GM21390 (cell line): ENCODE measurements at regions not wholly inside any gene's neighbourhood (a gene's known extent, or its start where the extent isn't known, plus 50 kb on each side); places are given as distances from the start of the nearest gene placed in this dataset.
"Not testable (repeated sequence)": the region's sequence is repeated elsewhere in the genome, so short reads cannot be mapped to it uniquely, and the experiment has no call there.

Source experiments
- ATAC-seq: cut with Tn5 transposase; IDR thresholded peaks from one replicate; pipeline ENCODE4 v1.9.1; 2021; ENCODE audit not compliant: unreplicated experiment

DNA sequence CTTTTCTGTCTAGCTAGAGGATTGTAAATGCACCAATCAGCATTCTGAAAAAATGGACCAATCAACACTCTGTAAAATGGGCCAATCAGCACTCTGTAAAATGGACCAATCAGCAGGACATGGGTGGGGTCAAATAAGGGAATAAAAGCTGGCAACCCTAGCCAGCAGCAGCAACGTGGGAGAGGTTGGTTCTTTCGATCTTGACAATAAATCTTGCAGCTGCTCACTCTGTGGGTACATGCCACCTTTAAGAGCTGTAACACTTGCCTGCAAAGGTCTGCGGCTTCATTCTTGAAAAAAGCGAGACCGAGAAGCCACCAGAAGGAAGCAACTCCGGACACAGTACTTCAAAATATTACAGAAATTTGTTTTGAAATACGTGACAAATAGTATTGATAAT lies 424.6 kb upstream of the CDH9 start:
- no peak for ATAC-seq

DNA sequence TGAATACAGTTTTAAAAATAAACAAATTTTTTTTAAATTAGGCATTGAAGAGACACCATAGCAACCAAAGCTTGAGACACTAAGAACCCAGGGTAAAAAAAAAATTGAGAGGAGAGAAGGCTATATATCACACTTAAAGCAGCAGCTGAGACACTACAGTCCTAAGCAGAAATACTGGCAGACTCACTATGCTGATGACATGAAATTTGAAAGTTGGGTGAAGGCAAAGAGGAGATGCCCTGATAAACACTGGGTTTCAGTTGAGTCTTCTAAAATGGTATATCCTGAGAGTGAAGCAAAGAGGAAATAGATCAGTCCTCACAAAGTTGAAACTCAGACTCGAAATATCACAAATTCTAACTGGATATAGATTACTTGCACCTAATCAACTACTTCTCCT lies 419.9 kb upstream of the CDH9 start:
- no peak for ATAC-seq

DNA sequence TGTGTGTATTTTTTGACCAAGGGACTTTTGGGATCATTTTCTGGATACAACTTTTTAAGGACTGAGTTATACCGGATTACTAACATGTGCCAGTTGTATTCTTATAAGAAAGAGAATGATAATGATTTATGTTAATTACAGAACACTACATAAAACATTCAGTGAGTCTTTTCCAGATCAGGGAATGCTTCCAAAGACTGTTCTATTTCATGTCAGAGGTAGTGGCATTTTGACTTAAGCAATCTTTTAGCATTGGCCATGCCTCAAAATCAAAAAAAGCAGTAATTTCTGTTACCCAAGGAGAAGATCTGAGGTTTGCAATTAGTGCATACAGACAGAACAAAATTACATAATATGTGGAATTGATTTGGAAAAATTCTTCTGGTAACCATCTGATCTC lies 413.0 kb upstream of the CDH9 start:
- no peak for ATAC-seq

DNA sequence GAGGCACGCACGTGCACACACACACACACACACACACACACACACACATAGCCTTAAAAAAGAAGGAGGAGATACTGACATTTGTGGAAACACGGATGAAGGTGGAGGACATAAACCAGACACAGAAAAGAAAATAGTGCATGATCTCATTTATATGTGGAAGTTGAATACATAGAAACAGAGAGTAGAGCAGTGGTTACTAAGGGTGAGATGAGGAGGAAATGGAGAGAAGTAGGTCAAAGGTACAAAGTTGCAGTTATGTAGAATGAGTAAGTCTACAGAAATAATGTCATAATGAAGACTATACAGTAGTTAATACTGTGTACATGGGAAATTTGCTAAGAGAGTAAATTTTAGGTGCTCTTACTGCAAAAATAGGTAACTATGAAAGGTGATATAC lies 412.2 kb upstream of the CDH9 start:
- no peak for ATAC-seq

DNA sequence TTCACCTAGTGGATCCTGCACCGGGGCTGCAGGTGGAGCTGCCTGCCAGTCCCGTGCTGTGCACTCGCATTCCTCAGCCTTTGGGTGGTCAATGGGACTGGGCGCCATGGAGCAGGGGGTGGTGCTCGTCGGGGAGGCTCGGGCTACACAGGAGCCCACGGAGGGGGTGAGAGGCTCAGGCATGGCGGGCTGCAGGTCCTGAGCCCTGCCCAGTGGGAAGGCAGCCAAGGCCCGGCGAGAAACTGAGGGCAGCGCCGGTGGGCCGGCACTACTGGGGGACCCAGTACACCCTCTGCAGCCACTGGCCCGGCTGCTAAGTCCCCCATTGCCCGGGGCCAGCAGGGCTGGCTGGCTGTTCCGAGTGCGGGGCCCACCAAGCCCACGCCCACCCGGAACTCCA lies 401.0 kb upstream of the CDH9 start:
- ATAC-seq, result not testable (repeated sequence)

DNA sequence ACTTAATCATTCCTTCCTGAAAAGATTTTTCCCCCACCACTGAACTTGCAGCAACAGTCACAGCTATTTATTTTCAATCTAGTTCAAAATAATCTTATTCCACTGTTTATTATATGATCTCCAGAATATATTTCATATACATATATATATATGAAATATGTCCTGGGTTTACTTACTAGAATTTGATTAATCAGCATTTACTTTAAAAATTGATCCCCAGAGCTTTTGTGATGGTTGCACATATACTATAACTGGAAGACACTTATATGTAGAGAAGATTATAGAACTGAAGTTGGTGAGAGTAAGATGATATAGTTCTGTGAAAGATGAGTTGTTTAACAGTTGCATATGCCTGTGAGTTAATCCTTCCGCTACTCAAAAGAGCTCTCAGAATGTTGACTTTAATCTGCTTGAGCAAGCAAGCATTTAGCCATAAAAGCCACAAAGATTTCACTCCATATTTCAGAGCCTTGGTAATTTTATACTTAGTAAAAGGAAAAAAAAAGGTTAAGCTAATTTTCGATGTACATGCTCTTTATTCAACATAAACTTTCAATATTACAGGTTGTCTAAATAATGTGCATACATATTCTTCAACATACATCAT lies 399.3 kb upstream of the CDH9 start:
- ATAC-seq, result no peak

DNA sequence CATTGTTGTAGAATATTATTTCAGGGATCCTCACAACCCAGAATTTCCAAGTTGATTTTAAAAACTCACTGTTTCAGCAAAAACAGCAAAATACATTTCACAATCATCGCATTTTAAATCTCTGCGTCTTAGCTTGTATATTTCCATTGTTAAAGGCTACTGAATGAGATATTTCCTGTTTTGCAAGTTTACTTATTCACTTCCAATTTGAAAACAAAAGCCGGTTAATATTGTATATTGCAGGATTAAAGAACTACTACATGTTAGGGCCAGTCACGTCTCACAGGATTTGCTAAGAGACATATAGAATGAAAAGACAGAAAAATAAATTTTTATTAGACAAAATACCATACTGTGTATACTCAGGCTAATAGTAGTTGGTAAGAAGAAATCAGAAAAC lies 395.9 kb upstream of the CDH9 start:
- no peak for ATAC-seq

DNA sequence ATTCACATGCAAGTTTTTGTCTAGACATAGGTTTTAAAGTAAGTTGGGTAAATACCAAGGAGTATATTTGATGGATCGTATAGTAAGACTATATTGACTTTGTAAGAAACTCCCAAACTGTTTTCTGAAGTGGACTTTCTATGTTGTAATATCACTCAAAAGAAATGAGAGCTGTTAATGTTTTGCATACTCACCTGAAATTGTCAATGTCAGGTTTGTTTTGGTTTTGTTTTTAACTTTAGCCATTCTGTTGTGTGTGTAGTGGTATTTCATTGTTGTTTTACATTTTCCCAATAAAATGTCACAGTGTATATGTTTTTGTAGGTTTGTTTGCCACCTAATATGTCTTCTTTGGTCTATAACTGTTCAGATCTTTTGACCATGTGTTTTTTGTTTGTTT lies 375.7 kb upstream of the CDH9 start:
- ATAC-seq, result no peak

DNA sequence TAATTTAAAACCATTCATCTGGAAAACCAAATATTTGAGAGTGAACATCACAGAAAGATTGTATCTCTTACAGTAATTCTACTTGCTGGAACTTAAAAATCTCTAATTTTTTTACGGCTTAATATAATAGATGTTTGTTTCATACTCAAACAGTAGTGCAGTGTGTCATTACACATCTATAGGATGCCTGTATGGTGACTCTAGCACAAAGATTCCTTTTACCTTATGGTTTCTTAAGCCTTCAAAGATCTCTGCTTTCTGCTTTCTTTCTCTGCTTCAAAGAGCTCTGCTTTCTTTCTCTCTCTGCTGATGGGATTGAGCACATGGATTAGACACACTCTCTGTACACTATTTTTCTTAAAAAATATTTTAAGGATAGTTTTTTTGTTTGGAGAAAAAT lies 374.0 kb upstream of the CDH9 start:
- no peak for ATAC-seq

DNA sequence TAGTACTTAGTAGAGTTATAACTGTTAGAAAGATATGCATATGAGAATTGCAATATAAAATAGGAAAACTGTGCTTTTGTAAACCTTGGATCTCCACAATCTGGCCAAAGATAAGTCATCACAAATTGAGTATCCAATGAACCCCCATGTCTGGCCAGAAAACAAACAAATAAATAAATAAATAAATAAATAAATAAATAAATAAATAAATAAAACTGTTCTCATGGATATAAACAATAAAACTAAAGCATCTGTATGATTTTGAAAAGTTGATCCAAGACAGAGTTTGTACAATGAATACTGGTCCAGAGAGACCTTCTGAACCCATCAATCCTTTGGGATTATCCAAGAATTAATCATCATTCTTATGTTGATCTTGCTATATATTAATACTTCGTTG lies 367.6 kb upstream of the CDH9 start:
- ATAC-seq, result no peak

DNA sequence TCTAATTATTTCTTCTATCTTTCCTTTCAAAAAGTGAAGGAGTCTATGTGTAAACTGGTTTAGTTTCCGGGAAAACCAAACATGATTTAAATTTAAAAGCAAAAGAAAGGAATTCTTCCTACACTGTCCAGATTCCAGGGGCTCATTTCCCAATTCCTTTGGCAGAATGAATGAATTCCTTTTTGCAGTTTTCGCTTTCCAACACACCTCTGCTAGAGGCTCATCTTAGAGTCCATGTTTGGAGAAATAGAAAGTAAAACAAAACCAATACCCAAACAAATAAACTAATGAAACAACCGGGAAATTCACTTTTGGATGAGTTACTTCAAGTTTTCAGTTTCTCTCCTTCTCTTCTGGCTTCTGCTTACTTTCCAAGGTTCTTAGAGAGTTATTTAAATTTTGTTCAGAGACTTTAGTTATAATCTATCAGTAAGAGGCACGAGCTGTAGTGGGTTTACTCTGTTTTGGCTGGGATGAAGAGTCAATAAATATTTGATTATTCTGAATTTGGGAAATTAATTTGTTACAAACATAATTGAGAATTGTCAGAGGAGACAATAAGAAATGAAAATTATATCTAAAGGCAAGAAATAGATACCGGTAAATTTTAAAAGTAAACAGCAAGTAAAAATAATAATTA lies 365.0 kb upstream of the CDH9 start:
- ATAC-seq, result no peak

DNA sequence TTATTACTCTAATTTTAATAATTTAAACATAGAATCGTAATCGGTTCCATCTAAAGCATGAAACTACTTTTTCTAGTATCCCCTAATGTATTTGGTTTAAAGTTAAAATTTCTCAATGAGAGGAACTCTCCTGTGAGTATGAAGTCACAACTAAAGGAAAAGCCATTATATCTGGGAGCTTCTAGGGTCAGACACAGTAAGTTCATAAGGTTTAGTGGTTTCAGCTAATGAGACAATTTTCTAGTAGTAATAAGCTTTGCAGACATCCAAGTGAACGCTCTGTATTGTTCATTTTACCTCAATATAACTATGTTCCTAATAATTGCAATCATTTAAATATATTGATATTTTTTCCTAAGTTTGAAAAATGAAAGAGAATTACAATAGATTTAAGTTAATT lies 364.4 kb upstream of the CDH9 start:
- no peak for ATAC-seq

DNA sequence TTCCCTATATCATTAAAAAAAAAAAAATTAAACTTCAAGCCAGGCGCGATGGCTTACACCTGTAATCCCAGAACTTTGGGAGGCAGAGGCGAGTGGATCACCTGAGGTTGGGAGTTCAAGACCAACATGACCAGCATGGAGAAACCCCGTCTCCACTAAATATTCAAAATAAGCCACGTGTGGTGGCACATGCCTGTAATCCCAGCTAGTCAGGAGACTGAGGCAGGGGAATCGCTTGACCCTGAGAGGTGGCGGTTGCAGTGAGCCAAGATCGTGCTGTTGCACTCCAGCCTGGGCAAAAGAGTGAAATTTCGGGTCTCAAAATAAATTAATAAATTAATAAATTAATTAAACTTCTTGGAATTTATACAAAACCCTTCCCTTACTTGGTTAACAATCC lies 358.6 kb upstream of the CDH9 start:
- ATAC-seq, result no peak

DNA sequence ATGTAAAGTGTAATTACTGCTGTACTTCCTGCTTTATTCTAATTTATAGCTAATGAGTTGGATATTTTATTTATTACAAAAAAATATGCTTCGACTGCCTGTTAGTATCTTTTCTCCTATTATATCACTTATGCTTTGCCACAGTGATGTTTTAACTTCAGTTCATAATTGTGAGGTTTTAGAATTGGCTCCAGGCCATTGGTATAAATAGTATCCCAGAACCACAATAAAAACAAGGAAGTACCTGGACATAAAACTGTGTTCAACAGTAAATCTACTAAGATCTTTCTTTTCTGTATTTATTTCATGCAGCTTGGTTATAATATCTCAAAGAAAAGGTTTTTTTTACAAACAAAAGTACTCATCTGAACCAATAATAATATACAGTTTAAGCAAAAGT lies 354.3 kb upstream of the CDH9 start:
- ATAC-seq, result no peak

DNA sequence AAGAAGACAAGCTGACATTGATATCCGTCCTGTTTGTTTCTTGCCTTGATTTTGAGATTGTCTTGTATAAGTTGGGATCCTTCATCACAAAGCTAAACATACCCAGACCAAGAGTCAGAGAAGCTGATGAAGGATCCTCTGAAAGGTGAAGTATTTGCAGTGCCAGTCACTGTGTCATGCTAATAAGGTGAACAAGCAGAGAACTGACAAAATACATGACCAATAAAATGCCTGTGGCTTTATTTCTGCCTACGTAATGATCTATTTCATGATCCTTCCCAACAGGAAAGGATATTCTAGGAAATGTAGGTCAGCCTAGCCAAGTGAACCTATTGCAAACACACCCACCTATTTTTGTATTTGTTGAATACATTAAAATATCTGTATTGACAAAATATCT lies 351.3 kb upstream of the CDH9 start:
- ATAC-seq, result no peak

DNA sequence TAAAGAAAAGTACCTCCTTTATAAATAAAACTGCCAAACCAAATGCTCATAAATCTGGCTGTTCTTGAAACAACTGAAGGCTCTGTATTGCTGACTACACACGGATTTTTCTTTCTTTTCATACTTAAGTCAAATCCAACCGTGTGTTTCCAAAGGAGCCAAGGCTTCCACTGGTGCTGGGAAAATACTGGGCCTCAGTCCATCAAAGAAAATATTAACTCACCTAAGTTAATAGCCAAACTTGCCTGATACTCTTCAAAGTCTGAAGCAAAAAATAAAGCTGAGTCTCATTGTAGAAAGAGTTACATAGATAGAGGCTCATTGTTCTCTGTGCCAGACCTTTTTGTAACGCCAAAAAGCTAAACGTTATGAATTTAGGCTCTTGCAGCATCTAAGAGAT lies 350.4 kb upstream of the CDH9 start:
- ATAC-seq, result no peak

DNA sequence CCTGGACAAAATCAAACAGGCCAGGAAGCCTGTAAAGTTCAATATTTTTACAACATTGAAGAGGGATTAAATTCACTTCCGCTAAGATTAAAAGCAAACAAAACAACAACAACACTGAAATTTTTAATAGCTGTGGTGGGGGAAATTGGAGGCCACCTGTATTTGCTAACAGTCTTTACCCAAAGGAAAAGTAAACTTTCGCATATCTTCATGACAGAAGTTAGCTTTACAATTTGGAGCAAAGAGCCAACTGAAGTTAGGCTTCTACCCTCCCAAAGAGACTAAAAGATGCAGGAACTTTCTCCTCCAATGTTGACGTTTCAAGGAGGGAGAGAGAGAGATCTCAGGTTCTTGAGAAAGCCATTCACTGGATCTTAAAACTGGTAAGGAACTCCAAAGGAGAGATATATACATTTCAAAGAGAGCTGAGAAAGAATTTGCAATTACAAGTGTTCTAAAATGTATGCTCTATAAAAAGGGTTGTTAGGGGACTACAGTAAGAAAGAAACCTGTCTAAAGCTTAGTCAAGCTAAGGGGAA lies 349.2 kb upstream of the CDH9 start:
- ATAC-seq, result no peak

DNA sequence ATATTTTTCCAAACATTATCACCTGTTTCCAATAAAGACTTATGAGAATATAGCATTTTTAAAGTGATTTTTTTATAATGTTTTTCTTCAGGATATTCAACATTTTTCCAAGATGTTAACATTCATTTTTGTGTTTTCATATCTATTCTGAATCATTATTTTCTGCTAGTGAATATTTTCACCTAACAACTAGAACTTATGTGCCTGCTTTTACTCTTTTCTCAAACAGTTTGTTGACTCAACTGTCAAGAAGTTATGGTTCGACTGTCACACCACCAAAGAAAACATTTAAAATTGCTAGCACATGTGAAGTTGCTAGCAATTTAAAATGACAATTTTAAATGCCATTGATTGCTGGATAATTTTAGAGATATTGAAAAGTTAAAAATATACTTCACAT lies 343.3 kb upstream of the CDH9 start:
- ATAC-seq, result no peak

DNA sequence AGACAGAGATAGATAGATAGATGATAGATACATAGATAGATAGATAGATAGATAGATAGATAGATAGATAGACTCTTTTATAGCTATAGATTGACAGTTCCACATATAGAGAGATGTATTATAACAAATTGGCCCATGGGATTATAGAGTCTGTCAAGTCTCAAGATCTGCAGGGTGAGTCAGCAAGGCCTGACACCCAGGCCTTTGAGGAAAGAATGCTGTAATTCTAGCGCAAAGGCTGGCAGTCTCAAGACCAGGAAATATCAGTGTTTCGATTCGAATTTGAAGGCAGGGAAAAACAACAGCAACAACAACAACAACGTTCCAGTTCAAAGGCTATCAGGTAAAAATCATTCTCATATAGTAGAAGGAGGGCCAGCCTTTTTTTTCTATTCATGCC lies 339.2 kb upstream of the CDH9 start:
- no peak for ATAC-seq

DNA sequence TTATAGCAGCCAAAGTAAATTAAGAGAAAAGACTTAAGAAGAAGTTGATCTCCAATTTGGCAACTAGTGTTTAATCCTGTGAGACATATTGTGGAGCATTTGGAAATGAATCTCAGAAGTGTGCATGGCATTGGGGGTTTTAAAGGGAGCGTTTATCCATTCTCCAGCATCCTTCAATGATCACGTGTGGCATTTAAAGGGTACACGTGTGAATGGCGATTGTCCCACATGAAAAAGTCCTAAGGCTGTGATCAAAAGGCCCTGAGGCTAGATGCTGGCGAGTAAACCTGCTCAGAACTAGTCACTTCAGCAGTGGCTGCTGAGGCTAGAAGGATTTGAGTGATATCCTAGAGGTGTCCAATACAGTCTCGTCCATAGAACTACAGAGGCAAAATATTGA lies 315.6 kb upstream of the CDH9 start:
- no peak for ATAC-seq

DNA sequence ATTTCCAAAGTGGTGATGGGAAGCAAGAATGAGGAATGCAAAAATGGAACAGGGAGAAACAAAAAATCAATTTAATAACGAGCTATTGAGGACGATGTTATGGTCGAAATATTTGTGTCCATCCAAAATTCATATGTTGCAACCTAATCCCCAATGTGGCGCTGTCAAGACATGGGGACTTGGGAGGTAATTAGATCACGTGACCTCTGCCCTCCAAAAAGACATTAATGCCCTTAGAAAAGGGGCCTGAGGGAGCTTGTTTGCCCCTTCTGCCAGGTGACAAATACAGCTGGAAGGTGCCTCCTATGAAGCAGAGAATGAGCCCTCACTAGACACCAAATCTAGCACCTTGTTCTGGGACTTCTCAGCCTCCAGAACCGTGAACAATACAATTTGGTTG lies 315.2 kb upstream of the CDH9 start:
- no peak for ATAC-seq

DNA sequence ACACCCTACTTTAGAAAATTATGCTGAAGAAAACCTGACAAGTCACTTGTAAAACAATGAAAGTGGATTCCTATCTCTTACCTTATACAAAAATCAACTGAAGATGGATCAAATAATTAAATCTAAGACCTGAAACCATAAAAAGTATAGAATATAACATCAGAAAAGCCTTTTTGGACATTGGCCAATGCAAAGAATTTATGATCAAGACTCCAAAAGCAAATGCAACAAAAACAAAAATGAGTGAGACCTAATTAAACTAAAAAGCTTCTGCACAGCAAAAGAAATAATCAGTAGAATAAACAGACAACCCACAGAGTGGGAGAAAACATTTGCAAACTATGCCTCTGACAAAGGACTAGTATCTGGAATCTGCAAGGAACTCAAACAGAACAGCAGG lies 303.0 kb upstream of the CDH9 start:
- no peak for ATAC-seq

DNA sequence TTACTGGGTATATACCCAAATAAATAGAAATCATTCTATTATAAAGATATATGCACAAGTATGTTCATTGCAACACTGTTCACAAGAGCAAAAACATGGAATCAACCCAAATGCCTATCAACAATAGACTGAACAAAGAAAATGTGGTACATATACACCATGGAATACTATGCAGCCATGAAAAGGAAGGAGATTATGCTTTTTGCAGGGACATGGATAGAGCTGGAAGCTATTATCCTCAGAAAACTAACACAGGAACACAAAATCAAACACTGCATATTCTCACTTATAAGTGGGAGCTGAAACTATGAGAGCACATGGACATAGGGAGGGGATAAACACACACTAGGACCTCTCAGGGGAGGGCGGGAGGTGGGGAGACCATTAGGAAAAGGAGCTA lies 298.4 kb upstream of the CDH9 start:
- no peak for ATAC-seq
